GM19452 (cell line): ENCODE measurements at regions not wholly inside any gene's neighbourhood (a gene's known extent, or its start where the extent isn't known, plus 50 kb on each side); places are given as distances from the start of the nearest gene placed in this dataset.

Source experiments
- ATAC-seq: cut with Tn5 transposase; IDR thresholded peaks from one replicate; pipeline ENCODE4 v1.9.1; 2021; ENCODE audit not compliant: unreplicated experiment

GRCh38 chr10:111873041-111873440, 310.5 kb downstream of the GPAM start:
- ATAC-seq: peak; percentile 3

DNA sequence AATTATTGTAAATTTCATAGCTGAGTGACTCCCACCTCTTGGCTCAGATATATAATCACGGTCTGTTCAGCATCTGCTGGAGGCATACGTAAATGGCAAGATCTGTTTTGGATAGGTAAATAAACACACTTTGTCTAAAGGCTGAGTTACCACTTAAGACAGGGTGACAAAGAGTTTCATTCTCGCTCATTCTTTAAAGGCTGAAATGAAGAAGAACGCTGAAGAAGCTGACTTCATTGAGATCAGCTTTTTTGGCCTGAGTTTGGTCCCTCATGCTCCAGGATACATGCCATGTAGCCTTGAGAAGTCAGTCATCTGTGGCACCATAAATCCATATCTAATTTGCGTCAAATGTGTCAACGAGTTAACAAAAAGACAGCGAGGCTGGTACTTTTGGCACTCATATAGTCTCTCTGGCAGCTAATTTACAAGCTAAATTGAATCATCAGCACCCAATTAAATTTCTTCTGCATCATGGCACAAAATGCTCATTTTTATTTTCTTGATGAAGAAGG, 309.9 kb downstream of the GPAM start:
- ATAC-seq: no peak

DNA sequence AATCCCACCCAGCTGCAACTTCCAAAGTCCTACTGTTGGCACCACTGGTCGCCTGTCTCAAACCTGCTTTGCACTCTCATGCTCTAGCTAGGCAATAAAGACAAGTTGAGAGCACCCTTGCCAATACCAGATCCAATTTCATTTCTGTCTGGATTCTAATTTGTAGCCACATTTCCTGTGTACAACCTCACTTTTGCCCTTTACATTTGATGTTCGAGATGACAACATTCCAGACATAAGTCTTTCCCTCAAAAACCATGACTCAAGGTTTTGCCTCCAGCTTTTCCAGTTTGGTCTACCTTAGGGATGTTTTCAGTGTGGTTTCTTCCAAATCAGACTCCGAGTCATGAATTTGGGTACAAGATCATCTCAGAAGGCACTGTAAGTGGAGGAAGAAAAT, 309.0 kb downstream of the GPAM start:
- ATAC-seq: no peak

GRCh38 chr10:111875725-111876124, 307.8 kb downstream of the GPAM start:
- no peak for ATAC-seq

- no peak for ATAC-seq
Measured at GRCh38 chr10:111877258-111877657, 306.3 kb downstream of the GPAM start.

GRCh38 chr10:111879969-111880368, 303.6 kb downstream of the GPAM start:
- no peak for ATAC-seq

GRCh38 chr10:111885046-111885445, 298.5 kb downstream of the GPAM start:
- no peak for ATAC-seq

GRCh38 chr10:111885919-111886318, 297.6 kb downstream of the GPAM start:
- no peak for ATAC-seq

- no peak for ATAC-seq
Measured at GRCh38 chr10:111887266-111887665, 296.3 kb downstream of the GPAM start.

- ATAC-seq: no peak
Measured at GRCh38 chr10:111890046-111890445, 293.5 kb downstream of the GPAM start.

DNA sequence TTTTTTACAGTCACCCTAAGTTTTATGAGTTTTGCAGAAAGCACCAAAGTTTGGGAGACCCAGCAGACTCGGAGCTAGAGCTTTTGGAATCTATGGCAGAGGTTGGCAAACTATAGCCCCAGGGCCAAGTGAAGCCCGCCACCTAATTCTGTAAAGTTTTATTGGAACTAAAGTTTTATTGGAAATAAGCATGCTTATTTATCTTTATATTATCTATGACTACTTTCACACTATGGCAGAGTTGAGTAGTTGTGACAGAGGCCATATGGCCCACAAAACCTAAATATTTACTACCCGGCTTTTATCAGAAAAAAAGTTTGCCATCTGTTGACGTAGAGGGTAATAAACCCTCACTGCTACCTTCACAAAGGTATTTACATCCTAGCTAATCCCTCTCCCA, 267.6 kb downstream of the GPAM start:
- no peak for ATAC-seq

DNA sequence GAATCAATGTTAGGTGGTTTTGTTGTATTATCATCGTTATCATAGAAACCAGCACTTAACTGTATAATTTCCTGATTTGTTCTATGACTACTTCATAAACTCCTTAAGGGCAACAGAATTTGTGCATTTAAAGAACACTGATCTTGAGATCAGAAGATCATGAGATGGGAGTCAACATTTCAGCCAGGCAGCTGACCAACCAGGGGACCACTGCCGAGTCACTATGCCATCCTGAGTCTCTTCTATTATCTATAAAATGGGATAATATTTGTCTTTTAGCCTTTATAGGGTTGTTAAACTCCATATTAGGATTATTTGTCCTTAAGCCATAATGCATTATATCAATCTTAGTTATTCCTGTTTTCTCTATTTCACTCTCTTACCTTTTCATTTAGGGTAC, 261.7 kb downstream of the GPAM start:
- ATAC-seq: no peak

GRCh38 chr10:111923032-111923431, 260.5 kb downstream of the GPAM start:
- ATAC-seq: no peak

DNA sequence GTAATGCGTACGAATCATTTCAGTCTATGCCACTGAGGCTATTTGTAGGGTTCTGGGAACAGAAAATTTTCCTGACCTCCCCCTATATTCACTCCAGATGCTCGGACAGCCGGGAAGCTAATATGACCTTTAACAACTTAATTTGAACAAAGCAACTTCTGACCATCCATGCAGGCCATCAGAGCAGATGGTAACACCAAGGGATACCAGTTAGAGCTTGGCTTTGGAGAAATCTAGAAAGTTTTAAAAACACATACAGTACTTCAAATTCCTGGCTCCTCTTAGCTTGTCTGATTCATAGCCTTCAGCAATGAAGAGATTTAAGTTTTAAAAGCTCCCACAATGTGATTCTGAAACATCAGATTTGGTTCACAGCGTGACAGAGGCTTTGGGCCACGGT, 257.3 kb downstream of the GPAM start:
- ATAC-seq: no peak

- no peak for ATAC-seq
Measured at GRCh38 chr10:111933937-111934336, 249.6 kb downstream of the GPAM start.

DNA sequence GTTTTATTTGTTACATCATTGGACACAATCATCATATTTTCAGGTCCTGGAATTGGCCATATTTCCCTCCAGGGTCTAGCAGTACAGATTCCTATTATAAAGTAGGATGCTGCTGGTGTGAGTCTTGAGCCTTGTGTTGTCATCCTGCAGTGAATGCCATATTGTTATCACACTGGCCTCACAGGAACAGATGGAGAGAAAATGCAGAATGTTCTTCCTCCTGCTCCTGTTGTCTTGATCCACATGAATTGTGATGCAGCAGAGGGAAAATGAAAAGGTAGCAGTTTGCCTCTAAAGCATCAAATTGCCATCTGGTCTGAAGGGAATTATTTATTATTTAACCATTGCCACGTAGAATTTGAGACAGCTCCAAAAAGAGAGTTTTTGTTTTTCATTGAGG, 248.6 kb downstream of the GPAM start:
- no peak for ATAC-seq

- ATAC-seq: no peak
Measured at GRCh38 chr10:111936143-111936542, 247.4 kb downstream of the GPAM start.

GRCh38 chr10:111944331-111944730, 239.2 kb downstream of the GPAM start:
- no peak for ATAC-seq

GRCh38 chr10:111953949-111954348, 229.6 kb downstream of the GPAM start:
- no peak for ATAC-seq

GRCh38 chr10:111954386-111954785, 229.2 kb downstream of the GPAM start:
- no peak for ATAC-seq

- ATAC-seq: no peak
Measured at GRCh38 chr10:111956841-111957240, 226.7 kb downstream of the GPAM start.

- ATAC-seq: no peak
Measured at GRCh38 chr10:111962951-111963350, 220.6 kb downstream of the GPAM start.

- ATAC-seq: no peak
Measured at GRCh38 chr10:111967116-111967515, 216.4 kb downstream of the GPAM start.

GRCh38 chr10:111967547-111967946, 216.0 kb downstream of the GPAM start:
- ATAC-seq: no peak
